ENCODE measurements at regions not wholly inside any gene's neighbourhood (a gene's known extent, or its start where the extent isn't known, plus 50 kb on each side); places are given as distances from the start of the nearest gene placed in this dataset.

DNA sequence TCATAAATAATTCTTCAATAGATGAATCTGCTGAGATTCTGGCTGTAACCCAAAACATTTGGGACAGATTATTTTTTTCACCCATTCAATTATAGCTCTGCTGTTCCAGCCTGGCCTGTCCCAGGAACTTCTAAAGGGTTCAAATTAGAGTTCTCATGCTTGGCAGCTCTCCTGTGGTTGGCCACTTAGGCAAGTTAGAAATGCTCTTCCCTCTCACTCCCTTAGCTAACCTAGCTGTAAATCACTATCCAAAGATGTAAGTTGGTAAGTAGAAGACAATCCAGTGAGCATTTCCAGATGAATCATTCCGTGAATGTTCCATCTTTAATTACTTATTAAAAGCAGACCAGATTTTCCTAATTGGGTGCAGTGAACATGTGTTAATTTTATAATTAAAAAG, 760.4 kb upstream of the TBX3 start:
- 0% methylated on average over 1 of the region's 1 CpG for WGBS (ENCODE audit: insufficient coverage, low coverage, missing lambda C conversion rate)
- intact Hi-C loops (cut with micrococcal nuclease), result no loop called here
- no peaks in the 10 kb centered on the region; a peak in 1 of 5 replicates for H3K27me3 ChIP-seq (ENCODE audit: control insufficient read depth in 2 of 2, insufficient read depth in 2 of 2, low read length in 2 of 2)
- POLR2A ChIA-PET, result no interaction called here
- no TSS peak for BruUV-seq (replicated peaks)
- H3K36me3 ChIP-seq (ENCODE audit: control insufficient read depth, insufficient read depth, low read length), result no peaks in the 10 kb centered on the region
- ATAC-seq, result no peak
- no peak overlapping the region for H3K4me3 ChIP-seq
- H3K79me2 ChIP-seq (ENCODE audit: control insufficient read depth, insufficient read depth, low read length), result no peaks in the 10 kb centered on the region
- no peak overlapping the region for H3K4me2 ChIP-seq (ENCODE audit: insufficient read depth, low read length)
- FAIRE-seq, result no peak
- H3K27ac ChIP-seq (ENCODE audit: extremely low read depth, low read depth, low read length), result no peak overlapping the region
- in situ Hi-C loops (cut with MboI), result no loop called here
- no peak overlapping the region for H2AFZ ChIP-seq (ENCODE audit: low read depth, low read length)
- no peak for DNase-seq (ENCODE audit: extremely low read depth in 1 of 4, low spot score in 3 of 4)
- H3K4me1 ChIP-seq (replicated peaks in 1 of 2; ENCODE audit: control insufficient read depth in 2 of 2, insufficient read depth in 2 of 2, low read length in 2 of 2), result no peaks in the 10 kb centered on the region
- H3K9me3 ChIP-seq (replicated peaks; ENCODE audit: control insufficient read depth, insufficient read depth, low read depth, low read length), result no peaks in the 10 kb centered on the region
- H3K9ac ChIP-seq (ENCODE audit: insufficient read depth in 1 of 2, low read depth in 2 of 2, low read length in 2 of 2), result no peak overlapping the region
- no peaks in the 10 kb centered on the region for H3K9me1 ChIP-seq (ENCODE audit: control insufficient read depth, insufficient read depth, low read length)
- CTCF ChIA-PET (ENCODE audit: low intra/inter-chr PET ratio), result no interaction called here
- no peaks in the 10 kb centered on the region; the same call in 1 of the 2 replicates for H4K20me1 ChIP-seq (replicated peaks; ENCODE audit: control insufficient read depth, insufficient read depth, low read length)
- no peak for TF ChIP-seq ZFP36 (IDR thresholded peaks at IDR 0.05; ENCODE audit: low read depth, low read length, partially characterized antibody)
- TF ChIP-seq RCOR1 (IDR thresholded peaks at IDR 0.05; ENCODE audit: borderline replicate concordance in 1 of 2, low read depth in 2 of 2, low read length in 2 of 2), result no peak
- TF ChIP-seq, protein P1, sequence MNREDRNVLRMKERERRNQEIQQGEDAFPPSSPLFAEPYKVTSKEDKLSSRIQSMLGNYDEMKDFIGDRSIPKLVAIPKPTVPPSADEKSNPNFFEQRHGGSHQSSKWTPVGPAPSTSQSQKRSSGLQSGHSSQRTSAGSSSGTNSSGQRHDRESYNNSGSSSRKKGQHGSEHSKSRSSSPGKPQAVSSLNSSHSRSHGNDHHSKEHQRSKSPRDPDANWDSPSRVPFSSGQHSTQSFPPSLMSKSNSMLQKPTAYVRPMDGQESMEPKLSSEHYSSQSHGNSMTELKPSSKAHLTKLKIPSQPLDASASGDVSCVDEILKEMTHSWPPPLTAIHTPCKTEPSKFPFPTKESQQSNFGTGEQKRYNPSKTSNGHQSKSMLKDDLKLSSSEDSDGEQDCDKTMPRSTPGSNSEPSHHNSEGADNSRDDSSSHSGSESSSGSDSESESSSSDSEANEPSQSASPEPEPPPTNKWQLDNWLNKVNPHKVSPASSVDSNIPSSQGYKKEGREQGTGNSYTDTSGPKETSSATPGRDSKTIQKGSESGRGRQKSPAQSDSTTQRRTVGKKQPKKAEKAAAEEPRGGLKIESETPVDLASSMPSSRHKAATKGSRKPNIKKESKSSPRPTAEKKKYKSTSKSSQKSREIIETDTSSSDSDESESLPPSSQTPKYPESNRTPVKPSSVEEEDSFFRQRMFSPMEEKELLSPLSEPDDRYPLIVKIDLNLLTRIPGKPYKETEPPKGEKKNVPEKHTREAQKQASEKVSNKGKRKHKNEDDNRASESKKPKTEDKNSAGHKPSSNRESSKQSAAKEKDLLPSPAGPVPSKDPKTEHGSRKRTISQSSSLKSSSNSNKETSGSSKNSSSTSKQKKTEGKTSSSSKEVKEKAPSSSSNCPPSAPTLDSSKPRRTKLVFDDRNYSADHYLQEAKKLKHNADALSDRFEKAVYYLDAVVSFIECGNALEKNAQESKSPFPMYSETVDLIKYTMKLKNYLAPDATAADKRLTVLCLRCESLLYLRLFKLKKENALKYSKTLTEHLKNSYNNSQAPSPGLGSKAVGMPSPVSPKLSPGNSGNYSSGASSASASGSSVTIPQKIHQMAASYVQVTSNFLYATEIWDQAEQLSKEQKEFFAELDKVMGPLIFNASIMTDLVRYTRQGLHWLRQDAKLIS (CRISPR knock-in tag; IDR thresholded peaks at IDR 0.05), result no peak
- TF ChIP-seq, protein P2, sequence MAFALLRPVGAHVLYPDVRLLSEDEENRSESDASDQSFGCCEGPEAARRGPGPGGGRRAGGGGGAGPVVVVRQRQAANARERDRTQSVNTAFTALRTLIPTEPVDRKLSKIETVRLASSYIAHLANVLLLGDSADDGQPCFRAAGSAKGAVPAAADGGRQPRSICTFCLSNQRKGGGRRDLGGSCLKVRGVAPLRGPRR (CRISPR knock-in tag; IDR thresholded peaks at IDR 0.05), result no peak
- TF ChIP-seq BMI1 (IDR thresholded peaks at IDR 0.05; ENCODE audit: low read length), result no peak
- TF ChIP-seq, protein P3, sequence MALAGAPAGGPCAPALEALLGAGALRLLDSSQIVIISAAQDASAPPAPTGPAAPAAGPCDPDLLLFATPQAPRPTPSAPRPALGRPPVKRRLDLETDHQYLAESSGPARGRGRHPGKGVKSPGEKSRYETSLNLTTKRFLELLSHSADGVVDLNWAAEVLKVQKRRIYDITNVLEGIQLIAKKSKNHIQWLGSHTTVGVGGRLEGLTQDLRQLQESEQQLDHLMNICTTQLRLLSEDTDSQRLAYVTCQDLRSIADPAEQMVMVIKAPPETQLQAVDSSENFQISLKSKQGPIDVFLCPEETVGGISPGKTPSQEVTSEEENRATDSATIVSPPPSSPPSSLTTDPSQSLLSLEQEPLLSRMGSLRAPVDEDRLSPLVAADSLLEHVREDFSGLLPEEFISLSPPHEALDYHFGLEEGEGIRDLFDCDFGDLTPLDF (CRISPR knock-in tag; IDR thresholded peaks at IDR 0.05), result no peak
- no peak for TF ChIP-seq NR0B1 (IDR thresholded peaks at IDR 0.05; ENCODE audit: partially characterized antibody)
- no peak for TF ChIP-seq TSHZ1 (CRISPR knock-in tag; IDR thresholded peaks at IDR 0.05)
- no peak for TF ChIP-seq ZNF830 (CRISPR knock-in tag; IDR thresholded peaks at IDR 0.05)
- TF ChIP-seq CHCHD3 (CRISPR knock-in tag; IDR thresholded peaks at IDR 0.05), result no peak
- no peak for TF ChIP-seq RBBP5 (IDR thresholded peaks at IDR 0.05; ENCODE audit: borderline replicate concordance, insufficient read depth, low read length, poor library complexity, severe bottlenecking)
- no peak for TF ChIP-seq ZNF431 (CRISPR knock-in tag; IDR thresholded peaks at IDR 0.05)

All from K562 (cell line).